NCI-H82 treated with DMSO at 0.1 percent for 48 hours (cell line): ENCODE measurements at regions not wholly inside any gene's neighbourhood (a gene's known extent, or its start where the extent isn't known, plus 50 kb on each side); places are given as distances from the start of the nearest gene placed in this dataset.
A peak's percentile ranks its signal among the peaks of the same experiment; 100 is the strongest.

Source experiments
- DNase-seq: peaks from one replicate; lab custom pipeline; 2025; ENCODE audit not compliant: unreplicated experiment; lab: John Stamatoyannopoulos, UW

DNA sequence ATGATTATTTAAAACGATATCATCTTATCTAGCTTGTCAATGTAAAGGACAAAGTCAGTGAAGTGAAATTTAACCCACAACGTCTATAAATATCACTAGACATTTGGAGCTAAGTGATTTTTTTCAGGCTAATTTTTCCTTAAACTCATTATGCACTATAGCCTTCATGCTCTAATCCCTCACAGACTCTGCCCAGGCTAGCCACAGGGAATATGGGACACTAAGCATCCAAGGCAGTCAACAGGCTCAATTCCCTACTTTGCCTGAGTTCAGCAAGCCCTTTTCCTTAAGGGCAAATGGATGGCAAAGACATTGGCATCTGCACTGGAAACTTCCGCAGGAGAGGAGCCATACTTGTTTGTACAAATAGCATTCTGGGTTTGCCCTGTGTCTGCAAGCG lies 577.0 kb downstream of the LMO4 start:
- peak; percentile 75 for DNase-seq

DNA sequence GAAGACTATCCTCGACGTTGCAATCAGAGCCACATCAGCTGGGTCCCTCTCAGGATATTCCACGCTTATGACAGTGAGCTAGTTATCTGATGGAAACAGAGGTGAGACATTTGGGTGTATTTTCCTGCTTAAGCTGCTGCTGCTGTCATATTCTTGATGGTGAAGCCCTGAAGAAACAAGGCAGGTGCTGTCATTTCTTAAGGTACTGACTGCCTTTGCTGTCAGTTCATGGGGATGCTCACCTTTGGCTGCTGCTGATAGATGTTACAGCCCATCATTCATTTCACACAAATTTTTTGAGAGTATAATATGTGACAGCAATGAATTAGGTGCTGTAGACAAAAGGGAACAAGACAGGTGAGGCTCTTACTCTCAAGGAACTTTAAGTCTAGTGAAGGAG lies 577.4 kb downstream of the LMO4 start:
- no peak for DNase-seq

DNA sequence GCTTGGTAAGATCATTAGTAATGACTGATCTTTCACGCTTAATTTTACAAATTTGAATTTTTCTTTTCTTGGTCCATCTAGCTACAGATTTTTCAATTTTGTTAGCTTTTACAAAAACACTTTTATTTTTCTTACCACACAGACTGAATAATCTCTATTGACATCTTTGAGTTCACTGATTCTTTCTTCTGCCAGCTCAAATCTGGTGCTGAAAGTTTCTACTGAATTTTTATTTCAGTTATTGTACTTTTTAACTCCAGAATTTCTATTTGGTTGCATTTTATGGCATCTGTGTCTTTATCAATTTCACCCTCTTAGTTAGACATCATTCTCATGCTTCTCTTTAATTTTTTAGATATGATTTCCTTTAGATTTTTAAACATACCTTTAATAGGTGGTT lies 584.7 kb downstream of the LMO4 start:
- DNase-seq = no peak

DNA sequence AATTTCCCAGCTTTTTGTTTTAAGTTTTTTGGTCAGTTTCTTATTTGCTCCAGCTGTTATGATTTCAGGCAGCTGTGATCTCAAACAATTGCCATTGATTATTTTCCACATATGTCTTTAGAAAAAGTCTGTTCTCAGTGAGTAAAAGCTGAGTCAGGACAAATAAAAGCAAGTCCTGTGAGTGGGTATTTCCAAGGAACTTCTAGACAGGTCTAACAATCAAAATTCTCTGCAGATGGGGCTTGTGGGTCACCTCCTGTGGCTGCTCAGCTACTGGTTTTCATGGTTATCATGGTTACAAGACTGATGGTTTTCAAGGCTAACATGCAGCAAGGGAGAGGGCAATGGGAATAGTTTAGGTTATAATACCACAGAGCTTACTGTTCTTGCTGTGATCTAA lies 585.7 kb downstream of the LMO4 start:
- DNase-seq = no peak

GRCh38 chr1:87915771-87916170 lies 587.1 kb downstream of the LMO4 start:
- no peak for DNase-seq

- no peak for DNase-seq
These were observed 588.3 kb downstream of the LMO4 start for GRCh38 chr1:87916965-87917364.

DNA sequence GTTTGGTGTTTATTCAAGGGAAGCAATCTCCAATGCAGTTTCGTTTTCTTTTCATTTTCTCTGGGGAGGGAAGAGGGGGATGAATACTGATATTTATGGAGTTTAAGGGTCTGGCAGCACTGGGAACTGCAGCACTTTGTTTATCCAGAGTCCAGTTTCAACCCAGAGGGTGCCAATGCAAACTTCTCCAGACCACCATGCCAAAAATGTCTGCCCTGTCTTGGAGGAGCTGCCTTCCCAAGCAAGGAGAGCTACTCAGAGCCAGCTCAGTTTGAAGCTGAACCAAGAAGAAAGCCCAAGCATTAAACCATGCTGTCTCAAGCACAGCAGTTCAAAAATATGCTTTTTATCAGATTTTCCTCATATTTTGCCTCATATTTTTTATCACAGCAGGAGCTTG lies 589.7 kb downstream of the LMO4 start:
- DNase-seq = no peak

DNA sequence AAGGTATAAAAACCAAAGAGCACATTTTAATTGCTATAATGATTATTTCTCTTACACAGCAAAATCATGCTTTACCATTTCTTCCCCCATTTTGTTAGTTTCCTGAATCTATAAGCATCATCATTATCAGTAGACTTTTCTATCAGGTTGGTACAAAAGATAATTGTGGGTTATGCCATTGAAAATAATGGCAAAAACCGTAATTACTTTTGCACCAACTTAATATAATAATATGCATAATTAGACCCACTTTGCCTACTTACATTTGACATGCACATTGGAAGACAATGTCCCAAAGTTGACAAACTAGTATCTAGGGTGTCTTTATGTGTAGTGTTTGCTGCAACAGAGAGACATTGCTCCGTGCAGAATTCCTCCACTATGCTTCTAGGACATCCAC lies 594.2 kb downstream of the LMO4 start:
- no peak for DNase-seq

GRCh38 chr1:87926131-87926830 lies 597.6 kb downstream of the LMO4 start:
- no peak for DNase-seq

DNA sequence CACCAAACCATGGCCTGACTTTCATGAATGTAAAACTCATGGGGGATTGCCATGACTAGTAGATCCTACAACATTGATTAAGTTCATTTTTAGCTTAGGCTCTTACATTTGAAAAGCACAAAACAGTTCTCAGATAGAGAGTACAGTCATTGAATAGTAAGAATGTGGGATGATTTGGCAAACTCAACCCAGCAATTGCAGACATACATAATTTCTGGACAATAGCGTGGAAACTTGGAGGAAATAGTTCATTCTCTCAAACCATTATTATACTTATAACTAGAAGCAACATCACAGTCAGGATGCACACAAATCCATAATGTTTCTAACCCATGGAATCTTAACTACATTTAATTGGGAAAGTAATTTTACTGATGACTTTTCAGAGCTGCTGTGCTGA lies 598.2 kb downstream of the LMO4 start:
- DNase-seq = no peak

- no peak for DNase-seq
These were observed 599.0 kb downstream of the LMO4 start for GRCh38 chr1:87927391-87928280.

GRCh38 chr1:87928623-87929022 lies 599.9 kb downstream of the LMO4 start:
- DNase-seq = no peak

DNA sequence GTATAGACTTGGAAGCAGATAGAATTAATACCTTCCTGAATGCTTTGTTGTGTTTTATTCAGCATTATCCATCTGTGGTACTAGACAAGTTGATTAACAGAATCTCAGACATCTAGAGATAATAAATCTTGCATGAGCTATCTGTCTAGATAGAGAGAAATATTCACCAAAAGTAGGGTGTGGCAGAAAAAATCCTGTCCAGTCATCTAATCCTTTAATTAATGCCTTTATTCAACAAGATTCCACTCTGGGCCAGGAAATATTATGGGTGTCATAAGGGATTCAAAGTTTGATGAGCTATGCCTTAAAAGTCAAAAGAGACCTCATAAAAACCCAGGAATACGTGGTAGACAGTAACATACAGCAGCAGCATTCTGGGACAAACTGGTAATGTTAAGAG lies 601.2 kb downstream of the LMO4 start:
- DNase-seq = no peak

- no peak for DNase-seq
These were observed 602.1 kb downstream of the LMO4 start for GRCh38 chr1:87930796-87931195.

- no peak for DNase-seq
These were observed 604.5 kb downstream of the LMO4 start for GRCh38 chr1:87933171-87933570.

DNA sequence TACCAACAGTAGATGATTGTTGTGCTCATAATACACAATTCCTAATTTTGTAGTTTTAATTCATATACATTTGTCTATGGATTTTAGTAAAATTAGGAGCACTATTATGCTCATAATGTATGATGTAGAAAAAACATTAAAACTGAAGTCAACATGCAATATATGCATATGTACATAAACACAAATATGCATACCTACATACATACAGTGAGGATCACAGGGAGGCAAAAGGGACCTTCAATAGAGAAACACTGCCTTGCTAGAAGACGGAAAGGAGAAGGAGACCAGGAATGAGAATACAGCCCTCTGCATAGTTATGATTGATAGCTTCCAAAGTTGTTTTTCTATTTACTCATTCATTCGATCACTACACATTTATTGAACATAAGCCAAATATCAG lies 606.5 kb downstream of the LMO4 start:
- no peak for DNase-seq

GRCh38 chr1:87937831-87938395 lies 609.2 kb downstream of the LMO4 start:
- peak; percentile 31 for DNase-seq

DNA sequence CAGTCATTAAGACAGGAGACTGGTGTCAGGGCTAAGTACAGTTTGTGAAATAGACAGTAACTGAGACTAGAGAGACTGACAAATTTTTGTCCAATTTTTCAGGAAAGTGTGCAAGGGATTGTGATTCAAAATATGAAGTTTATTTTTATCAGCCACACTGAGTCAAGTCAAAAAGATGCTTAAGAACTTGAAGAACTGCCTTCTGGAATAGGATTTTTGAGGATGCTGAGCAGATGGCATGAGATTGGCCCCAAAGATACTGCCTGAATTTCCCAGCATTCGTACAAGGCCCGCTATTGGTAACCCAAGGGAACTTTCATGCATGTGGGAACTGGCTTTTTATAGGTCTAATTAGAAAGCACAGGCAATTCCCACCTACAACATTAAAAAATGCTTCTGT lies 610.0 kb downstream of the LMO4 start:
- DNase-seq = no peak

GRCh38 chr1:87939444-87939843 lies 610.8 kb downstream of the LMO4 start:
- no peak for DNase-seq

GRCh38 chr1:87940421-87940820 lies 611.7 kb downstream of the LMO4 start:
- DNase-seq = no peak

DNA sequence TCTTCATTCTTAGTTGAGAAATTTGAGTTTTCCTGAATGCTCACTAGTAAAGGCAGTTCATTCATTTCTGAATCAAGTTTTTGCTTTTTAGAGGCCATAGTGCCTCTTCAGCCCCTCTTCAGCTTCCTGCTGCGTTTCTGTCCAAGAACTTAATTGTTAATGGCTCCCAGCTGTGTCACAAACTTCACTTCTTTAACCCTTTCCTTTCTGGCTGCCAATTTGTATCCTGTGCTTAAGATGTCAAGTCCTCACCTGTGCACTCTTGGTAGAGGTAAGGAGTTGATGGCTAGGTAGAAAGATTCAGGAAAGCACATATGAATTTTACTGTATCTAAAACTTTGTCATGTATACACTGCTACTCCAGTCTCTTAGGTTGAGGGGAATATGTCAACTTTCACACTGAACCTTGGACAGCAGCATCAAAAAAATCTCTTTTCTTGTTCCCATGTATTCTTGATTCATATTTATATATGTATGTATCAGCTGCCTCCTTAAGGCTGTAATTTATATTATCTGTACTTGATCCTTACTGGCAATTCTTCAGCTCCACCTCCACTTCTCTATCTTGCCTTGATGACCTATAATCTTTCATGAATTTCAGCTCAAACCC lies 612.8 kb downstream of the LMO4 start:
- DNase-seq = no peak

DNA sequence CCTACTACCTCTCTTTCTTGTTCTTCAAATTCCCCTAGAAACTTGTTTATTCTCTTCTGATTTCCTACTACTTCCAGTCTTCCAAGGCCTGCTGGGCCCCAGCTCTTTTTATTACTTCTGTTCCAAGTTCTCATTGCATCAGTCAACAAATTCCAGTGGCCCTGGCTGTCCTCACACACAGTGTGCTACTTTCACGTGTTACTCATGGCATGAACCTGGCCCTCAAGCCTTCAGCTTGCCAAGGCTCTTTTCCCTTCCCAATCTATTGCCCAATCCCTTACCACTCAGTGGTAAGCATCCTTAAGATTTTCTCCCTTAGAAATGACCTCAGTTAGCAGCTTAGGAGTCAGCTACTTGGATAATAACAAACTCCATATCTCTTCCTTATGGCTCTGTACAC lies 613.5 kb downstream of the LMO4 start:
- DNase-seq = no peak
